GM18511 (cell line): ENCODE measurements at regions not wholly inside any gene's neighbourhood (a gene's known extent, or its start where the extent isn't known, plus 50 kb on each side); places are given as distances from the start of the nearest gene placed in this dataset.
A peak's percentile ranks its signal among the peaks of the same experiment; 100 is the strongest.
"Not testable (repeated sequence)": the region's sequence is repeated elsewhere in the genome, so short reads cannot be mapped to it uniquely, and the experiment has no call there.

Source experiments
- ATAC-seq: cut with Tn5 transposase; IDR thresholded peaks from one replicate; pipeline ENCODE4 v1.9.1; 2021; ENCODE audit warnings: mild to moderate bottlenecking, moderate library complexity; ENCODE audit not compliant: unreplicated experiment

DNA sequence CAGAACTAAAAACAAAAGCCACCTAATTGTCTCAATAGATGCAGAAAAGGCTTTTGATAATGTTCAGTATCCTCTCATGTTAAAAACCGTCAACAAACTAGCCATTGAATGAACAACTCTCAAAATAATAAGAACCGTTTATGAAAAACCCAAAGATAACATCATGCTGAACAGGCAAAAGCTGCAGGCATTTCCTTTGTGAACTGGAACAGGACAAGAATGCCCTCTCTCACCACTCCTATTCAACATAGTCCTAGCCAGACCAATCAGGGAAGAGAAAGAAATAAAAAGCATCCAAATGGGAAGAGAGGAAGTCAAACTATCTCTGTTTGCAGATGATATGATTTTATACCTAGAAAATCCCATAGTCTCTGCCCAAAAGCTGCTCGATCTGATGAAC, 179.6 kb upstream of the EDNRB start:
- ATAC-seq = no peak

GRCh38 chr13:78096221-78096620, 177.6 kb upstream of the EDNRB start:
- no peak for ATAC-seq

DNA sequence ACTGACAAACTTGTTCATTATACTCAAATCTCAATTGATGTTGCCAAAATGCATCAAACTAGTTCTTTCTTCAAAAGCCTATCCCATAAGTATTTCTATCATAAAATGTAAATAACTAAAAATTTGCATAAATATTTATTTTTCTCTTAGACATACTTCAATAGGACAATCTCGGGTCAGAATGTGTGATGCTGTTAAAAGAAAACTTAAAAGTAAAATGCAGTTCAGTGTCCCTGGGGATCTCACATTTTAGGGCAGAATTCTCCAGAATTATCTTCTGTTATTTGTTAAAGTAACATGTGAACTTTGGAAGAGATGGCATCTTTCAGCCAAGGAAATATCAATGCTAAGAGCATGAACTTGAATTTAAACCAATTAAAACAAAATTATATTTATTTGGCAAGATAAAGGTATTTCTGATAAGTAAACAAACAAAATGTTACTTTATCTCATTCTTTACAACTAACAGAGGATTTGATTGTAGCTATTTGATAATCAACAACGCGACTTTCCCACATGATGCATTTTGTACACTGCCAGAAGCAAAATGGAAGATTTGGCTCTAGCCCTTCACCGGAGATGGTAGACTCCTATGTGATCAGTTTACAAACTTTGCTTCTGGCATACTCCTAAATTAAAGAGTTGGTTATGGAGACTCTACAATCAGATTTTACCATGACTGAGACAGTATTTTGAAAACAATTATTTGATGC, 169.5 kb upstream of the EDNRB start:
- no peak for ATAC-seq

DNA sequence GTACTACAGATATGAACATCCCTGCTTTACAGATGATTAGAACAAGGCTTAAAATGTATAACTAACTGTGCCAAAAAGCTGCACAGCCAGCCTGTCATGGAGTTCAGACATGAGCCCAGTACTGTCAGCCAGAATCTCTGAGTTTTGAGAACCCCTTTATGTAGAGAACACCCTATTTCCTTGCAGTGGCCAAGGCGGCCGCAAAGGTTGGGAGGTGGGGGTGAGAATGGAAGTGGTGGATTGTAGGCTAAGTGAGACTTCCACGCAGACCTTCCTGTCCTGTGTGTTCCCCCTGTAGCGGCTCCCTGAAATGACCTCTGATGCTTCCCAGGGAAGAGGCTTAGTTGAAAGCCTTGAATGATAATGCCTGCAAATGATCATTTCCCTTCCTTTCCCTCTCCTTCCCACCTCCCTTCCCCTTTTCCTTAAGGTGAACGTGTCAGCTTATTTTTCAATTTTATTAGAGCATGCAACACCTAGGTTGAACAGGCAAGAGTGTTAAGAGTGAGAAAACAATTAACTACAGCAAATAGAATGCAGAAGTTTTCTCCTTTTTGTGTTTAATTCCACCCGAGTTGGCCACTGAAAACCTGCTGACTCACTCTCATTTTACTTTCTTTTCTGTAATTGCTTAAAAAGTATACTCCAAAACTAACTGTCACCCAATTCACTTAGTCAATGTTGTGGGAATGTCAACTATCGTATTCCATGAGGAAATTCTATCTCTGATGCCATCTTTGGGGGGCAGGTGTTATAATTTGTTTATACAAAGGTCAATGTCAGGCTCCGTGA, 167.0 kb upstream of the EDNRB start:
- no peak for ATAC-seq

GRCh38 chr13:78084401-78084800, 165.8 kb upstream of the EDNRB start:
- no peak for ATAC-seq

GRCh38 chr13:78078168-78078567, 159.5 kb upstream of the EDNRB start:
- ATAC-seq = no peak

DNA sequence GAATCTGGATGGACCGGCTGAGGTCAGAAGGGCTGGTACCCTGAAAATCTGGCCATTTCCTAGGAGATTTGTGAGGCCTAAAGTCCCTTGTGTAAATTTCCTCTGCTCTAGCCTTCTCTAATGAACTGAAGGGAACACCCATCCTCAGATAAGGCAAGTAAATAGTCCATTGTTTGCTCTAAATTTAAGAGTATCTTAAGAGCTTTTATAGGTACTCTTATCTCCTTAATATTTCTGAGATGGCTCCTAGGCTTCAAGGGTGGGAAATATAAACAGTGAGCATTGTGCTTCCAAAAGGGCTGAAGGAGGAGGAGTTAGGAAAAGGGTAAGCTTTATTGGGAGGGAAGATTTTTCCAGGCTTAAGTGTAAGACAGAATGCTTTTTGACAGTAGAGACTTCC, 148.7 kb upstream of the EDNRB start:
- ATAC-seq = no peak

DNA sequence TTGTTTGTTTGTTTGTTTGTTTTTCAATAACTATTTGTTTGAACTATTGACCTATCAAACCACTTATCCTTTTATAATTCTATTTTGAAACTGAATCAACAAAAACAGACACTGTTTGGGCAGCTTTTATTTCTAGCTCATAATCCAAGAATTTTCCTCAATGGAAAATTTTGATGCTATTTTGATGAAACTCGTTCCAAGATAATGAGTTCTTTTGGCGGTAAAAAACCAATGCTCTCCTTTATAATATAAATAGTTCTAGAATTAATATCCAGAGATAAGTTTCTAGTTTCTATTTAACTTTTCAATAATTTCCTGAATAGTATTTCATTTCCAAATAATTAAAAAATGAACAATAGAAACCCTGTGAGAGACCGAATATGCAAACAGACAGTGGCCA, 146.5 kb upstream of the EDNRB start:
- no peak for ATAC-seq

DNA sequence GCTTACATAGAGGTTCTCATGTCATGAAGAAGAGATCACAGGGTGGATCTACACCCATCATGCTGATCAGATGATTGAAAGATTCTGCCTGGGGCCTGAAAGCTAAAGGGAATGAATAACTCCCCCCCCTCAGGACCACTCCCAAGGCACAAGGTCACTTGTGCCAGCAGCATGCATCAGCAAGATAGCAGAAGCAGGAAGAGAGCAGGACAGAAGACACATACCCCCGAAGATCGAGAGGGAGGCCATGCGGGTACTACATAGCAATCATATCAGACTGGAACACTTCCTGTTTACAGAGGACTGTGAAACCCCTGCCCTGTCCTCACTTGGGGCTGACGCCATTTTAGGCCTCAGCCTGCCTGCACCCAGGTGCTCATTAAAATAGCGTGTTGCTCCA, 143.2 kb upstream of the EDNRB start:
- ATAC-seq = no peak

DNA sequence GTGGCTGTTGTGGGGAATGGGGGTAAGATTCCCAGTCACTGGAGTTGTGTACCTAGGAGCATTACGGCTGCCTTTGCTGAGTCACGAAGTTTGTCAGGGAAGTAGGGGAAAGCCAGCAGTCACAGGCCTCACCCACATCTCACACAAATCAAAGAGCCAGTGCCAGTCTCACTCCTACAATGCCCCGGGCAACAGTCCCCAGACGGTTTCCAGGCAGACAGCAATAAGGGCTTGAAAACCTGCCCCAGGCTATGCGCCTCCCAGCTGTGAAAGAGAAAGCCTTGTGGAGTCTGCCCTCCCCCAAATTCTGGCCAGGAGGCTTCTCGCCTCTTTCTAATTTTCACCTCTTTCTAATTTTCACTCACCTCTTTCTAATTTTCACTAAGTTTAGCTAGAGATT, 142.3 kb upstream of the EDNRB start:
- ATAC-seq = no peak

GRCh38 chr13:78056865-78057264, 138.2 kb upstream of the EDNRB start:
- ATAC-seq = not testable (repeated sequence)

- no peak for ATAC-seq
Observed at GRCh38 chr13:78054157-78054556, 135.5 kb upstream of the EDNRB start.

- no peak for ATAC-seq
Observed at GRCh38 chr13:78047151-78047550, 128.5 kb upstream of the EDNRB start.

DNA sequence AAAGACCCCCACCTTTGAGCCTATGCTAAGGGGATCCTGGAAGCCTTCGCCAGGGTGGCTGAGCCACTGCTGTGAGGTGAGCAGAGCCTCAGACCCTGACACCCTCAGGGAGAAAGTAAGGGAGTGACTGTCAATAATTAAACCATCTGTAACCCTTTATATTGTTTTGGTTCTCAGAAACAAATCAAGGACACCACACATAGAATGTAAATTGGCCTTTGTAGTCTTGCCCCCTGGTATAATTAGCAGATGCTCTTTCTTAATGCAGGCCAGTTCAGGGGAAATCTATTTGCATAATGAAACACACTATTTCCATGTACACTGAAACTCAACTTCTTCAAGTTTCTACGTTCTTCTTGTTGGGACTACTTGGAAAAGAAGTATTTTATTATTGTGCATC, 127.7 kb upstream of the EDNRB start:
- ATAC-seq = peak; percentile 92

- peak; percentile 42 for ATAC-seq
Observed at GRCh38 chr13:78045916-78046315, 127.3 kb upstream of the EDNRB start.

GRCh38 chr13:78041366-78041765, 122.7 kb upstream of the EDNRB start:
- not testable (repeated sequence) for ATAC-seq

GRCh38 chr13:78040205-78040830, 121.7 kb upstream of the EDNRB start:
- ATAC-seq = no peak

- no peak for ATAC-seq
Observed at GRCh38 chr13:78036841-78037240, 118.2 kb upstream of the EDNRB start.

GRCh38 chr13:78035500-78035899, 116.9 kb upstream of the EDNRB start:
- ATAC-seq = no peak

DNA sequence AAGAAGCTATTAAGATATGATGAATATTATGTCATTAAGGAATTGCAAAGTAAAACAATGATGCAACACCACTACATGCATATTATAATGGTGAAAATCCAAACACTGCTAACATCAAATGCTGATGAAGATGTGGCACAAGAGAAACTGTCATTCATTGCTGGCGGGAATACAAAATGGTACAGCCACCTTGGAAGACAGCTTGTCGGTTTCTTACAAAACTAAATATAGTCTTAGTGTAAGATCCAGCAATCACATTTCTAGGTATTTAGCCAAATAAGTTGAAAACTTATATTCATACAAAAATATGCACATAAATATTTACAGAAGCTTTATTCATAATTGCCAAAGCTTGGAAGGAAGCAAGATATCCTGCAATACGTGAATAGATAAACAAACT, 114.9 kb upstream of the EDNRB start:
- no peak for ATAC-seq

GRCh38 chr13:78032132-78032531, 113.5 kb upstream of the EDNRB start:
- ATAC-seq = no peak

DNA sequence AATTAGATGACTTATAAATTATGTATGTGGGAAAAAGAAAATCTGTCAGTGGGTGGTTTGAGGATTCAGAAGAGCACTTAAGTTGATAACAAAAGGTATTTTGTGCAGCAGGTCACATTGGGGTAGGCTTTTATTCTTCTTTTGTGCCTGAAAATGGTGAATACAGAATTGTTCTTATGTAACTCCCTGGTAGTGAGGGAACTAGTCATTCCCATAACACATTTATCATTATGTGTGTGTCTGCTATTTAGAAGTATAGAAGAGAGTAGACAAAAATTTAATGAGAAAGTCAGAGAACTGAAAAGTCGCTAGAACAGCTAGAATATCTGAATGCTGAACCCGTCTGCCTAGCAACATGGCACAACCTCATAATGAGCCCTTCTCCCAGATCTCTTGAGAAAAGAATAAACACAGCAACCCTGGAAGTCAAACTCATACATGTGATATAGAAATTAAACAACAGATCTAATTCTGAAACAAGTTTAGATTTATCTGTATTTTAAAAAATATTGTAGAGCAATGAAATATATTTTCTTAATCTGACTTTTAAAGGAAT, 111.8 kb upstream of the EDNRB start:
- ATAC-seq = no peak
